ENCODE measurements at regions not wholly inside any gene's neighbourhood (a gene's known extent, or its start where the extent isn't known, plus 50 kb on each side); places are given as distances from the start of the nearest gene placed in this dataset.

- TF ChIP-seq POLR2AphosphoS5 (IDR thresholded peaks at IDR 0.05) = no peak
- TF ChIP-seq POLR2A (IDR thresholded peaks at IDR 0.05) = no peak
- no peak for TF ChIP-seq CTCF (IDR thresholded peaks at IDR 0.05)
These were observed 210.4 kb upstream of the MARCKS start for GRCh38 chr6:113646701-113647100.
